ENCODE measurements at regions not wholly inside any gene's neighbourhood (a gene's known extent, or its start where the extent isn't known, plus 50 kb on each side); places are given as distances from the start of the nearest gene placed in this dataset.

GRCh38 chr1:172810480-172811175, 151.7 kb downstream of the FASLG start:
- no peak overlapping the region for H3K4me3 ChIP-seq (ENCODE audit: control insufficient read depth, low read depth, low read length)
- TF ChIP-seq CTCF (conservative IDR thresholded peaks at IDR 0.05; ENCODE audit: control insufficient read depth, insufficient read depth, low read depth, low read length) = no peak
- DNase-seq (ENCODE audit: low read depth) = no peak

GRCh38 chr1:172811694-172812093, 152.8 kb downstream of the FASLG start:
- no peak for TF ChIP-seq CTCF (conservative IDR thresholded peaks at IDR 0.05; ENCODE audit: control insufficient read depth, insufficient read depth, low read depth, low read length)
- no peak for DNase-seq (ENCODE audit: low read depth)
- H3K4me3 ChIP-seq (ENCODE audit: control insufficient read depth, low read depth, low read length) = no peak overlapping the region

GRCh38 chr1:172812118-172812517, 153.2 kb downstream of the FASLG start:
- no peak for TF ChIP-seq CTCF (conservative IDR thresholded peaks at IDR 0.05; ENCODE audit: control insufficient read depth, insufficient read depth, low read depth, low read length)
- no peak for DNase-seq (ENCODE audit: low read depth)
- H3K4me3 ChIP-seq (ENCODE audit: control insufficient read depth, low read depth, low read length) = no peak overlapping the region

GRCh38 chr1:172813330-172813729, 154.4 kb downstream of the FASLG start:
- H3K4me3 ChIP-seq (ENCODE audit: control insufficient read depth, low read depth, low read length) = no peak overlapping the region
- no peak for TF ChIP-seq CTCF (conservative IDR thresholded peaks at IDR 0.05; ENCODE audit: control insufficient read depth, insufficient read depth, low read depth, low read length)
- DNase-seq (ENCODE audit: low read depth) = no peak

- H3K4me3 ChIP-seq (ENCODE audit: control insufficient read depth, low read depth, low read length) = no peak overlapping the region
- TF ChIP-seq CTCF (conservative IDR thresholded peaks at IDR 0.05; ENCODE audit: control insufficient read depth, insufficient read depth, low read depth, low read length) = no peak
- no peak for DNase-seq (ENCODE audit: low read depth)
Observed at GRCh38 chr1:172814428-172814827, 155.5 kb downstream of the FASLG start.

GRCh38 chr1:172815740-172816139, 156.8 kb downstream of the FASLG start:
- no peak for TF ChIP-seq CTCF (conservative IDR thresholded peaks at IDR 0.05; ENCODE audit: control insufficient read depth, insufficient read depth, low read depth, low read length)
- DNase-seq (ENCODE audit: low read depth) = peak; percentile 43
- no peak overlapping the region for H3K4me3 ChIP-seq (ENCODE audit: control insufficient read depth, low read depth, low read length)
